Sciatic nerve (tissue), 2 donors: ENCODE measurements at regions not wholly inside any gene's neighbourhood (a gene's known extent, or its start where the extent isn't known, plus 50 kb on each side); places are given as distances from the start of the nearest gene placed in this dataset.
"Not testable (repeated sequence)": the region's sequence is repeated elsewhere in the genome, so short reads cannot be mapped to it uniquely, and the experiment has no call there.

ENCODE experiments used
- ATAC-seq: fragments of 200-7000 bp; cut with Tn5 transposase; one replicate; pipeline ENCODE4 v1.9.1; 2020; ENCODE audit warnings: mild to moderate bottlenecking, moderate library complexity
- DNase-seq: peaks from one replicate; pipeline ENCODE4 v3.0.0-alpha.2; 2020; ENCODE audit warnings: low spot score
- intact Hi-C: fragments of 100-400 bp; cut with DNase I; formaldehyde crosslinking; loops from one replicate; pipeline ENCODE4 v1.14.2; 2022
- donor health status: DM: no; HTN: no; CAD: no.
- donor health status: DM: no; HTN: no; CAD: no.

DNA sequence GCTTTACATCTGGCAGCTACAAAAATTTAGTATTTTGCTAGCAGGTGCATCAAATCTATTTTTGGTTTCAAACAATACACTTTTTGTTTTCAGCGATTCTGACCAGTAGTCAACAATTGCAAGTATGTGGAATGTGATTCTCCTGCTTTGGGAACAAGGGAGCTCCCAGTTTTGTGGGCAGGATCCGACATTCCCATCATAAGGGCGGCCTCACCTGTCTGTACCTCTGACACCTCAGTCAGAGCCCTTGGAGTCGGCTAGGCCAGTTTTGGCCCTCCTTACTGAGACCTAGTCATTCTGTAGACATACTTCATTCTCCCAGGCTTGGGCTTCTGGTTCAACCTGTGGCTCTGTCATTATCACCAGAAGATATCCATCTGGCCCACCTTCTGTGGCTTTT lies 269.0 kb upstream of the PLGLB2 start:
- DNase-seq, ATAC-seq, intact Hi-C loops: not testable (repeated sequence)

DNA sequence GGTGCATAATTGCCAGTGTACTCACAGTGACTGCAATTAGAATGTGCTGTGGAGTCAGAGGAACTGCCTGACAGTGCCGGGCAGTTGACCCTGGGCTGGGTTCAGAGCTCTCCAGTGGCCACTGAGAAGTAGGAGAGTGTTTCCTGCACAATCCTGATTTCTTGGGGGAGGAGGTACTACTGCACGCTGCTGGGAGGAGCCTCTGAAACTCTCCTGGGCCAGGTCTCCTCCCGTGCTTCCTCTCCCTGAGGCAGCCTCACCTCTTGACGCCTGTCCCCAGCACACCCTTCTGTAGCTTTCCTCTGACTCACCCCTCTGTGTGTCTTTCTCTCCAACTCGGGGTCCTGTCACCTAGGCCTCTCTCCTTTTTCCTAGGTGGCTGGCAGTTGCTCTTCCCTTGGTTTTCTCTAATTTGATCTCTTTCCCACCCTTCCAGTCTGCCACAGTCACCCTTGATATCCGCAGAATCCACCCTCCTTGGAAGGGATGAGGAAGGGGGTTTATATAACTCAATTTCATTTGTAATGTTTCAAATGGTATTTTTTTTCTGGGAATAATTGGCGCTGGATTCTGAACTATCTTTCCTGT lies 264.7 kb upstream of the PLGLB2 start:
- ATAC-seq, DNase-seq, intact Hi-C loops: not testable (repeated sequence)

DNA sequence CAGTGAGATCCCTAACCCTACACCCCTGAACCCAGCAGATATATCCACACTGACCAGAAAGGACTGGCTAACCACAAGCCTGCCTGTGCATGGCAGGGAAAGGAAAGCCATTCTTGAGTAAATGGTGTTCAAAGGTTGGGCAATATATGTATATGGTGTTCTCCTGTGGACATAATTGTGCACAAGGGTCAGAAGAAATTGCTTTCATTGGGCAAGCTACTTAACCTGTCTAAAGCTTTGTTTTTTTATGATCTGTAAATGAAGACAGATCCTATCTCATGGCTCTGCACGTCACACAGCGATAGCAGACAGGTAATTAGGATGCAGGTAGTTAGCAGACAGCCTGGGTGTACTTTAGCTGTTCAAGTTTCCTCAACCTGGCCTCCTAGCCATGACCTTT lies 263.5 kb upstream of the PLGLB2 start:
- ATAC-seq, DNase-seq, intact Hi-C loops: not testable (repeated sequence)

DNA sequence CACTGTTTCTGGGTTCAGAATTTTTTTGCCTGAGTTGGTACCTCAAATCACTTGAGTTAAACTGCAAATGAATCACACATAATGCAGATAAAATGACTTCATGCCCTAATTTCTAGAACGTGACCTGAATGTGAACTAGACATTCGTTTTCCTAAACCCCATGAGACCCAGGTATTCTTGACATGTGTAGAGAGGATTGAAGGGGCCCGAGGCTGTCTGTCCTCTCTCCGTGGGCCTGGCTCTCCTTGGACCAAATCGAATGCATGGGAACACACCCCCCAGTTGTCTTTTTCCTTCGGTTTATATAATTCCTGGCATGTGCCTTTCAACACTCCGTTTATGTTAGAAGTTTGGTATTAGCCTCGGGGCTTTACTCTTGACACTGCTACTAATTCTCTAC lies 262.4 kb upstream of the PLGLB2 start:
- DNase-seq, intact Hi-C loops: not testable (repeated sequence)
- ATAC-seq, result peak; percentile 33

GRCh38 chr2:87485884-87486283 lies 262.0 kb upstream of the PLGLB2 start:
- intact Hi-C loops, result not testable (repeated sequence)

GRCh38 chr2:87486413-87486812 lies 261.5 kb upstream of the PLGLB2 start:
- intact Hi-C loops, DNase-seq: not testable (repeated sequence)
- ATAC-seq, result peak; percentile 8

More at GRCh38 chr2:87485884-87486283, 262.0 kb upstream of the PLGLB2 start:
- ATAC-seq, result peak; percentile 94
- not testable (repeated sequence) for DNase-seq

DNA sequence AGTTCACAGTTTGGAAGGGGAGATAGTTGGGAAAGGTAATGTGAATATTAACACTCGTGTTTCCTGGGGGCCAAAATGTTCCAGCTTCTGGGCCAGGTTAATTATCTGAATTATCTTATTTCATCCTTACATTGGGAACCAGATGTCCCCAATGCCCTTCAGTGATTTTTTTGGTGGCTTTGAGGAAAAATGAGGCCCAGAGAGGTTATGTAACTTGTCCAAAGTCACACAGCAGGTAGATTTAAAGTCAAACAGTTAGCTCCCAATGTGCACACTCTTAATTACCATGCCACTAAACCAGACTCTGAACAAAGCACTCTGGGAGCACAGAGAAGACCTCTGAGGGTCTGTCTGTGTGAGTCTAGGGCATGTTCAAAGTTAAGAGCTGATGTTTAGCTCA lies 259.9 kb upstream of the PLGLB2 start:
- intact Hi-C loops, DNase-seq, ATAC-seq: not testable (repeated sequence)

DNA sequence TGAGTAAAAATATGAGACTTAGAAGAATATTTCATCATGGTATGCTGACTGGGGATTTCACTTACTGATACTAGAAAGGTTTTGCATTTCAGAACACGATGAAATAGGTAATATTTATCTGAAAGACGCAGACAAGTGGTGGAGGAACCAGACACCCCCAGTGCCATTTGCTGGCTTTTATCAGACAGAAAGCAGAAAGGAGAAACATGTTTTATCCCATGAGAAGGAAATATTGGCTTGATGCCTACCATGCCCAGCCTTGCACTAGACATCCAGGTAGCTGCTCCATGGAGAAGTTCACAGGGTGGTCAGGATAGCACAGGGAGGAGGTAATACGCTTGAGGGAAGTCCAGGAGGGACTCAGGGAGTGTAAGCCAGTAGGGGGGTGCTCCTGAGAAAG lies 258.9 kb upstream of the PLGLB2 start:
- ATAC-seq, DNase-seq, intact Hi-C loops: not testable (repeated sequence)

GRCh38 chr2:87494846-87495245 lies 253.0 kb upstream of the PLGLB2 start:
- intact Hi-C loops, ATAC-seq, DNase-seq: not testable (repeated sequence)

GRCh38 chr2:87495455-87495854 lies 252.4 kb upstream of the PLGLB2 start:
- ATAC-seq, intact Hi-C loops: not testable (repeated sequence)

DNA sequence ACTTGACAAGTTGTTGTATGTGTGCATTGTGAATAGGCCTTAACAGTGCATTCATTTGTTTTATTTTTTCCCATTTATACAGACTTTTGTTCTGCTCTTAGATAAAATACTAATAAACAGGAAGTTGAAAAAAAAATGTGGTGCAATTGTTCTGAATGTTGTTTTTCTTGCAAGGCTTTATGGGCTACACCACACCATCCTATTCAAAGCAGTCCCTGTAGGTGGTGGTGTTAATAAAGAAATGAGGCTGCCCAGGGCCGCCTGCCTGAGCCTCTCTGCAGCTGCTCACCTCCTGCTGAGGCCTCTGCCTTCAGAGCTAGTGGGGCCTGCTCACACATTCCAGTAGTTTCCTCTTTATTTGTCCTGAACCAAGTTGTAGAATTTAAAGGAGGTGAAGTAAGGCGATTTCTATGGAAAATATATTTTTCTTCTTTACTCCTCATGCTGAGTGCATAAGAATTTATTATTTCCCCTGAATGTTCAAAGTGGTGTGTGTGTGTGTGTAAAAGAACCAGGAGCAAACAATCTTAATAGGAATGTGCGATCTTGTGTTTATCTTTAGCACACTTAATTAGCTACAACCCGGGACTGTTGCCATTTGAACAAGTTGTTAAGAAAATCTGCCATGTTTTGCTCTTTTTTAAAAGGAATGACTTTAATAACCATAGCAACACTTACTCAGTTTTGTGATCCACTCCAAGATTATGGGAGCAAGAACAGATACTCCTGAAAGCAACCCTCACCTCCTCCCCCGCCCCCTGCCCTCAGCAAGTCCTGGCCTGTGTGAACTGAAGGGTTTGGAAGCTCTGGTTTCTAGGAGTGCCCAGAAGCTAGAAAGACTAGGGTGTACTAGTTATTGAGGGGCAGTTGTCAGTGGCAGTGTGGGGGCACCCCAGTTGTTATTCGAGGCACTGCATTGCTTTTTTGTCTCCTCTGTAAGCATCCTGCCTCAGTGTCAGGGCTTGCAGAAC lies 251.6 kb upstream of the PLGLB2 start:
- intact Hi-C loops, DNase-seq: not testable (repeated sequence)
- ATAC-seq, result peak; percentile 98

More at GRCh38 chr2:87495455-87495854, 252.4 kb upstream of the PLGLB2 start:
- not testable (repeated sequence) for DNase-seq

DNA sequence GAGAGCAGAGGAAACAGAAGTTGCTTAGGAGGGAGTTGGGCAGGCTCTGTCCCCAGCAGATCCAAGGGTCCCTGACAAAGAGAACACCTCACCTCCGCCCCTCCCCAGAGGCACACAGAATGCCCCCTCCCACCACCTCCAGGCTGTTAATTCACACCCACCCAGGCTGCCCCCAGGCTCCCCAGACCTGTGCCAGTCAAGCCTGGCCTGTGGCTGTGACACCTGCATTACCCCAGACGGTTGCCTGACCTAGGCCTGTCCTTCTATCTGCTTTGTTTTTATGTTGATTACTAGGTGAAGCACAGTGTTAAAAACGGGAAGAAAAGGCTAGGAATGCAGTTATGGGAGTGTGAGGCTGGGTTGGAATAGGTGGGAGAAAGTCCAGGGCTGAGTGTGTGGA lies 250.8 kb upstream of the PLGLB2 start:
- DNase-seq, intact Hi-C loops, ATAC-seq: not testable (repeated sequence)

GRCh38 chr2:87497700-87498099 lies 250.2 kb upstream of the PLGLB2 start:
- intact Hi-C loops, DNase-seq, ATAC-seq: not testable (repeated sequence)

GRCh38 chr2:87498169-87498853 lies 249.6 kb upstream of the PLGLB2 start:
- DNase-seq, intact Hi-C loops, ATAC-seq: not testable (repeated sequence)

GRCh38 chr2:87498854-87499238 lies 249.0 kb upstream of the PLGLB2 start:
- intact Hi-C loops, ATAC-seq, DNase-seq: not testable (repeated sequence)

DNA sequence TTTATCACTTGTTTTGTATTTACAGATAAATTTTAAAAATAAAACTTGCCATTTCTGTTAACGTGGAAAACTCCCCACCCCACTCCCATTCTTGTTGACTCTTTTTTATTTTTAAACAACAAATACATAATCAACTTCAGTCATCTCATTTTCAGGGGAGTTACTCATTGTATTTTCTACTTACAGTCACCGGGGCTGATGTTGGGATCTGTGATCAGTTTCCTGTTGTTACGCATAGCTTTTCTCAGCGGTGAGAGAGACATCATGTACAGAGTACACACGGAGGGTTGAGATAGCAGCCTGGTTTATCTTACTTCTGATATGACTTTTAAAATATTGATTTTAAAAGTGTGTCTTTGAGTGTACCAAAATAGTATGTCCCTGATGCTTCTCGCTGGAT lies 248.0 kb upstream of the PLGLB2 start:
- ATAC-seq, intact Hi-C loops: not testable (repeated sequence)

DNA sequence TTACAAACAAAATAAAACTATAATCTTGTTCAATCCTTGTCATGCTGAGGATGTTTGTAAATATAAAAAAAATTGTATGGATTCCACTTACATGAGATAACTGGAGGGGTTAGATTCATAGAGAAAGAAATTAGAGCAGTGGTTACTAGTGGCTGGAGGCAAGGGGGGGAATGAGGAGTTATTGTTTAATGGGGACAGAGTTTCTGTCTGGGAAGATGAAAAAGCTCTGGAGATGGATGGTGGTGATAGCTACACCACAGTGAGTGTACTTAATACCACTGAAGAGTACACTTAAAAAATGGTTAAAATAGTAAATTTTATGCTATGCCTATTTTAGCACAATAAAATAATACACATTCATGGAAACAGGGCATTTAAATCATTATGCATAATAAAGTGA lies 247.5 kb upstream of the PLGLB2 start:
- DNase-seq, intact Hi-C loops, ATAC-seq: not testable (repeated sequence)

More for the DNA sequence above, 248.0 kb upstream of the PLGLB2 start:
- not testable (repeated sequence) for DNase-seq

- intact Hi-C loops, DNase-seq, ATAC-seq: not testable (repeated sequence)
Observed at GRCh38 chr2:87500951-87501350, 246.9 kb upstream of the PLGLB2 start.

DNA sequence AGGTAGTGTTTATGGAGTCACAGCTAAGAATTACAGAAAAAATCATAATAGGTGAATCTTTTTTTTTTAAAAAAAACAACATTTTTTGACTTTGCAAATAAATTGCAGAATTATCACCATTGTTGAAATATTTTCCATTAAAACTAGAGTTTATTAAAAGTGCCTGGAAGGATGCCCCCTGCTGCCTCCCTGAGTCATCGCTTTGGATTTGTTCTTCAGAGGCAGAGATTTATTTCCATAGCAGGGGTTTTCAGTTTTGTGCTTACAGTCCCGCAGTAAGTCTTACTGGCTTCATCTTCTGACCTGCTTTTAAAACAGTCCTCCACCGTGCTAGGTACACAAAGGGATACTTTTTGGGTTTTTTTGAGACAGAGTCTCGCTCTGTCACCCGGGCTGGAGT lies 244.9 kb upstream of the PLGLB2 start:
- ATAC-seq, intact Hi-C loops, DNase-seq: not testable (repeated sequence)
